ENCODE measurements at regions not wholly inside any gene's neighbourhood (a gene's known extent, or its start where the extent isn't known, plus 50 kb on each side); places are given as distances from the start of the nearest gene placed in this dataset.
"Not testable (repeated sequence)": the region's sequence is repeated elsewhere in the genome, so short reads cannot be mapped to it uniquely, and the experiment has no call there.

- DNase-seq = no peak
Measured at GRCh38 chr2:21194147-21194546, 70.4 kb downstream of the TDRD15 start.

- DNase-seq = no peak
Measured at GRCh38 chr2:21194858-21195271, 71.1 kb downstream of the TDRD15 start.

- no peak for DNase-seq
Measured at GRCh38 chr2:21195326-21195725, 71.6 kb downstream of the TDRD15 start.

- no peak for DNase-seq
Measured at GRCh38 chr2:21198637-21199036, 74.9 kb downstream of the TDRD15 start.

GRCh38 chr2:21203976-21204375, 80.2 kb downstream of the TDRD15 start:
- DNase-seq = no peak

- DNase-seq = not testable (repeated sequence)
Measured at GRCh38 chr2:21214085-21214484, 90.3 kb downstream of the TDRD15 start.

GRCh38 chr2:21217442-21217841, 93.7 kb downstream of the TDRD15 start:
- DNase-seq = no peak

GRCh38 chr2:21220930-21221329, 97.2 kb downstream of the TDRD15 start:
- no peak for DNase-seq

GRCh38 chr2:21223618-21224017, 99.8 kb downstream of the TDRD15 start:
- no peak for DNase-seq

GRCh38 chr2:21228041-21228895, 104.5 kb downstream of the TDRD15 start:
- DNase-seq = no peak

GRCh38 chr2:21229302-21229701, 105.5 kb downstream of the TDRD15 start:
- DNase-seq = no peak

GRCh38 chr2:21230140-21230539, 106.4 kb downstream of the TDRD15 start:
- DNase-seq = no peak

GRCh38 chr2:21231985-21232384, 108.2 kb downstream of the TDRD15 start:
- no peak for DNase-seq

- no peak for DNase-seq
Measured at GRCh38 chr2:21233194-21233593, 109.4 kb downstream of the TDRD15 start.

GRCh38 chr2:21234001-21234400, 110.2 kb downstream of the TDRD15 start:
- no peak for DNase-seq

- DNase-seq = no peak
Measured at GRCh38 chr2:21234464-21235120, 110.8 kb downstream of the TDRD15 start.

- DNase-seq = not testable (repeated sequence)
Measured at GRCh38 chr2:21239749-21240148, 116.0 kb downstream of the TDRD15 start.

GRCh38 chr2:21244161-21244560, 120.4 kb downstream of the TDRD15 start:
- DNase-seq = no peak

GRCh38 chr2:21245565-21245964, 121.8 kb downstream of the TDRD15 start:
- DNase-seq = no peak

- no peak for DNase-seq
Measured at GRCh38 chr2:21249367-21249766, 125.6 kb downstream of the TDRD15 start.

GRCh38 chr2:21250673-21251072, 126.9 kb downstream of the TDRD15 start:
- no peak for DNase-seq

- no peak for DNase-seq
Measured at GRCh38 chr2:21251216-21251980, 127.6 kb downstream of the TDRD15 start.

- no peak for DNase-seq
Measured at GRCh38 chr2:21253311-21254027, 129.7 kb downstream of the TDRD15 start.
